GM23338 (cell line): ENCODE measurements at regions not wholly inside any gene's neighbourhood (a gene's known extent, or its start where the extent isn't known, plus 50 kb on each side); places are given as distances from the start of the nearest gene placed in this dataset.

ENCODE experiments used
- ATAC-seq: fragments of 200-7000 bp; cut with Tn5 transposase; 3 replicates; pipeline ENCODE4 v1.9.1; 2020
- DNase-seq: peaks from one replicate; pipeline ENCODE4 v3.0.0-alpha.2; 2015; ENCODE audit warnings: low spot score
- H2AFZ ChIP-seq: fragments of 200-600 bp; sonication (generic); 2 replicates; pipeline ENCODE4 v1.8.0; 2016; ENCODE audit warnings: antibody characterized with exemption, mild to moderate bottlenecking, moderate library complexity
- H3F3A ChIP-seq: fragments of 200-600 bp; sonication (generic); replicated peaks from 2 replicates; pipeline ENCODE4 v1.8.0; 2017; ENCODE audit warnings: antibody characterized with exemption, mixed run types, low read depth
- H3K27ac ChIP-seq: fragments of 200-600 bp; sonication (generic); 2 replicates; pipeline ENCODE4 v1.6.1; 2016; ENCODE audit warnings: low read depth
- H3K27me3 ChIP-seq: fragments of 200-600 bp; sonication (generic); 2 replicates; pipeline ENCODE4 v1.8.0; 2016; ENCODE audit warnings: mild to moderate bottlenecking, mixed run types, moderate library complexity; ENCODE audit not compliant: insufficient read depth
- H3K36me3 ChIP-seq: fragments of 200-600 bp; sonication (generic); 2 replicates; pipeline ENCODE4 v1.8.0; 2016; ENCODE audit warnings: mild to moderate bottlenecking; ENCODE audit not compliant: insufficient read depth
- H3K4me1 ChIP-seq: fragments of 200-600 bp; sonication (generic); 2 replicates; pipeline ENCODE4 v1.8.0; 2016; ENCODE audit warnings: mild to moderate bottlenecking, moderate library complexity; ENCODE audit not compliant: insufficient read depth
- H3K4me2 ChIP-seq: fragments of 200-600 bp; sonication (generic); 2 replicates; pipeline ENCODE4 v1.7.1; 2017; ENCODE audit warnings: mixed run types
- H3K4me3 ChIP-seq: fragments of 200-600 bp; sonication (generic); 2 replicates; pipeline ENCODE4 v1.6.1; 2016; ENCODE audit warnings: mixed run types
- H3K79me2 ChIP-seq: fragments of 200-600 bp; sonication (generic); replicated peaks from 2 replicates; pipeline ENCODE4 v1.8.0; 2017; ENCODE audit warnings: mild to moderate bottlenecking; ENCODE audit not compliant: insufficient read depth
- H3K9me2 ChIP-seq: fragments of 200-600 bp; sonication (generic); 2 replicates; pipeline ENCODE4 v1.8.0; 2017; ENCODE audit not compliant: insufficient read depth
- H4K20me1 ChIP-seq: fragments of 200-600 bp; sonication (generic); replicated peaks from 2 replicates; pipeline ENCODE4 v1.8.0; 2017; ENCODE audit warnings: mild to moderate bottlenecking; ENCODE audit not compliant: insufficient read depth
- H3K27ac Mint-ChIP-seq: 2 replicates; pipeline ENCODE4 v1.8.0; 2020; ENCODE audit warnings: inconsistent platforms, mild to moderate bottlenecking, moderate library complexity, mixed read lengths
- H3K27me3 Mint-ChIP-seq: 3 replicates; pipeline ENCODE4 v1.8.0; 2022; ENCODE audit warnings: low read depth, mild to moderate bottlenecking, moderate library complexity, mixed read lengths, inconsistent platforms; ENCODE audit not compliant: insufficient read depth, poor library complexity
- H3K36me3 Mint-ChIP-seq: 3 replicates; pipeline ENCODE4 v1.8.0; 2021; ENCODE audit warnings: low read depth, mild to moderate bottlenecking, inconsistent platforms, moderate library complexity, mixed read lengths
- H3K4me1 Mint-ChIP-seq: 3 replicates; pipeline ENCODE4 v1.8.0; 2020; ENCODE audit warnings: mild to moderate bottlenecking, inconsistent platforms, mixed read lengths
- H3K4me3 Mint-ChIP-seq: 3 replicates; pipeline ENCODE4 v1.8.0; 2021; ENCODE audit warnings: moderate library complexity, mild to moderate bottlenecking, inconsistent platforms, mixed read lengths
- H3K9me3 Mint-ChIP-seq: 3 replicates; pipeline ENCODE4 v1.8.0; 2020; ENCODE audit warnings: moderate library complexity, mild to moderate bottlenecking, inconsistent platforms, mixed read lengths
- CREB1 ChIP-seq: fragments of 250-450 bp; sonication (Bioruptor Pico); IDR thresholded peaks from 2 replicates; pipeline ENCODE4 v1.5.0; 2020; ENCODE audit warnings: low read depth, mild to moderate bottlenecking, moderate library complexity
- CTCF ChIP-seq, 2 experiments: fragments of 200-600 bp in 1 of 2; sonication (generic) in 1 of 2; conservative IDR thresholded peaks; 2 replicates each; pipeline versions ENCODE4 v1.5.1 to v1.6.1; 2016 to 2017; ENCODE audit warnings: antibody characterized with exemption in 2 of 2, low read depth in 2 of 2, mild to moderate bottlenecking in 2 of 2, moderate library complexity in 1 of 2
- ETS1 ChIP-seq: IDR thresholded peaks from 2 replicates; pipeline ENCODE4 v1.6.1; 2016; ENCODE audit warnings: antibody characterized with exemption
- EZH2 ChIP-seq: fragments of 200-600 bp; sonication (generic); IDR thresholded peaks from one replicate; pipeline ENCODE4 v1.8.0; 2017; ENCODE audit warnings: antibody characterized with exemption, mild to moderate bottlenecking, low read depth; ENCODE audit not compliant: unreplicated experiment
- EZH2phosphoT487 ChIP-seq: fragments of 200-600 bp; sonication (generic); IDR thresholded peaks from one replicate; pipeline ENCODE4 v1.8.1; 2018; ENCODE audit warnings: antibody characterized with exemption; ENCODE audit not compliant: unreplicated experiment
- JUNB ChIP-seq: IDR thresholded peaks from one replicate; pipeline ENCODE4 v1.6.1; 2016; ENCODE audit warnings: antibody characterized with exemption; ENCODE audit not compliant: unreplicated experiment
- NANOG ChIP-seq: IDR thresholded peaks from 2 replicates; pipeline ENCODE4 v1.6.1; 2016; ENCODE audit warnings: antibody characterized with exemption, borderline replicate concordance
- POLR2AphosphoS5 ChIP-seq: IDR thresholded peaks from 2 replicates; pipeline ENCODE4 v1.6.1; 2016; ENCODE audit warnings: antibody characterized with exemption, low read depth
- STAT1 ChIP-seq: IDR thresholded peaks from one replicate; pipeline ENCODE4 v1.6.1; 2016; ENCODE audit warnings: antibody characterized with exemption; ENCODE audit not compliant: unreplicated experiment
- ZNF114 ChIP-seq: fragments of 250-450 bp; sonication (Bioruptor Pico); IDR thresholded peaks from 2 replicates; pipeline ENCODE4 v1.5.0; 2020; ENCODE audit warnings: mild to moderate bottlenecking, moderate library complexity
- ZNF331 ChIP-seq: fragments of 250-450 bp; sonication (Bioruptor Pico); IDR thresholded peaks from 2 replicates; pipeline ENCODE4 v1.5.0; 2020; ENCODE audit warnings: low read depth, mild to moderate bottlenecking, moderate library complexity
- TF ChIP-seq, protein P1 (sequence below): IDR thresholded peaks from one replicate; pipeline ENCODE4 v1.6.1; 2018; ENCODE audit warnings: antibody characterized with exemption; ENCODE audit not compliant: unreplicated experiment
- TF ChIP-seq, protein P2 (sequence below): fragments of 250-450 bp; sonication (Bioruptor Pico); IDR thresholded peaks from 2 replicates; pipeline ENCODE4 v1.5.0; 2020; ENCODE audit warnings: mild to moderate bottlenecking, moderate library complexity

DNA sequence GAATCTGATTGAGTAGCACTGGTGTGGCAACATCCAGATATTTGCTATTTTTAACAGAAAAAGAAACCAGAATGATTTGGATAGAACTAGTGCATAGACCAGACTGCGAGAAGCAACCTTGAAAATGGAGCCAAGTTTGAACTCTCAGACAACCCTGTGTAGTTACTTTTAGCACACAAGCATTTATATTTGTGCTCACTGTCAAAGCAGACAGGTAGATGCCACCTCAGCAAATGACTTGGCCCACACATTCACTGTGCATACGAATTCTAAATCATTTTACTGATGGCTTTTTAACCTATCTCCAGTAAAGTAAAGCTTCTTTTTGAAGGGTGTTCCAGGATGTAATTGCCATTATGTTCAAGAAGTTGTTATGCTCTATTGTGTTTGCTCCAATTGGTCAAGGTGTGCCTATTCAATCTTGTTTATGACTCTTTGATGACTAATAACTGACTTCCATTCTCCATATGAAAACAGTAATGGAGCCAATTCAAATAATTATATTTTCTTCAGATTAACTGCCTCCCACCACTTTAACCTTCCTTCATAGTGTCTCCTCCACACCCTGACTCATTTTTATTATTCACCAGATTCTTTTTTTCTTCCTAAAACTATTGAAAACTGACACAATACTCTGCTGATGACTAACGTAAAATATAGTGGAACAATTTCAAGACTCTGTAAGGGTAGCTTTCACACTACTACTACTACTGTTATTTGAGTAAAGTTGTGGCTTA, 138.5 kb downstream of the CCER1 start (continued):
- TF ChIP-seq ZNF114 (CRISPR knock-in tag), result no peak

GRCh38 chr12:90809940-90810339, 145.0 kb downstream of the CCER1 start:
- H3K4me1 ChIP-seq, result no peaks in the 10 kb centered on the region
- H3K4me3 Mint-ChIP-seq, result no peak overlapping the region
- no peak overlapping the region for H3K4me2 ChIP-seq
- H3K4me1 Mint-ChIP-seq, result no peaks in the 10 kb centered on the region; the same call in 2 of the 3 replicates
- peak overlapping the region; percentile 62; the same call in 1 of the 2 replicates for H3K27ac Mint-ChIP-seq
- H4K20me1 ChIP-seq, result no peaks in the 10 kb centered on the region
- H3K27ac ChIP-seq, result no peak overlapping the region
- no peaks in the 10 kb centered on the region for H3K79me2 ChIP-seq
- ATAC-seq, result no peak
- no peaks in the 10 kb centered on the region for H3K27me3 ChIP-seq
- no peaks in the 10 kb centered on the region for H3K36me3 ChIP-seq
- no peaks in the 10 kb centered on the region for H3K9me2 ChIP-seq
- peak overlapping the region; percentile 30; the same call in 1 of the 2 replicates for H2AFZ ChIP-seq
- no peak overlapping the region for H3K4me3 ChIP-seq
- no peaks in the 10 kb centered on the region for H3F3A ChIP-seq
- H3K9me3 Mint-ChIP-seq, result no peaks in the 10 kb centered on the region
- TF ChIP-seq POLR2AphosphoS5 (no peak), EZH2 (no peak), NANOG (no peak), JUNB (no peak), CTCF (conservative IDR thresholded peaks at IDR 0.05; ENCODE audit: low read depth in 2 of 2) (no peak), EZH2phosphoT487 (no peak), ZNF331 (no peak), ZNF114 (CRISPR knock-in tag) (no peak), ETS1 (no peak), CREB1 (CRISPR knock-in tag) (no peak), STAT1 (no peak)
- TF ChIP-seq, protein P1, sequence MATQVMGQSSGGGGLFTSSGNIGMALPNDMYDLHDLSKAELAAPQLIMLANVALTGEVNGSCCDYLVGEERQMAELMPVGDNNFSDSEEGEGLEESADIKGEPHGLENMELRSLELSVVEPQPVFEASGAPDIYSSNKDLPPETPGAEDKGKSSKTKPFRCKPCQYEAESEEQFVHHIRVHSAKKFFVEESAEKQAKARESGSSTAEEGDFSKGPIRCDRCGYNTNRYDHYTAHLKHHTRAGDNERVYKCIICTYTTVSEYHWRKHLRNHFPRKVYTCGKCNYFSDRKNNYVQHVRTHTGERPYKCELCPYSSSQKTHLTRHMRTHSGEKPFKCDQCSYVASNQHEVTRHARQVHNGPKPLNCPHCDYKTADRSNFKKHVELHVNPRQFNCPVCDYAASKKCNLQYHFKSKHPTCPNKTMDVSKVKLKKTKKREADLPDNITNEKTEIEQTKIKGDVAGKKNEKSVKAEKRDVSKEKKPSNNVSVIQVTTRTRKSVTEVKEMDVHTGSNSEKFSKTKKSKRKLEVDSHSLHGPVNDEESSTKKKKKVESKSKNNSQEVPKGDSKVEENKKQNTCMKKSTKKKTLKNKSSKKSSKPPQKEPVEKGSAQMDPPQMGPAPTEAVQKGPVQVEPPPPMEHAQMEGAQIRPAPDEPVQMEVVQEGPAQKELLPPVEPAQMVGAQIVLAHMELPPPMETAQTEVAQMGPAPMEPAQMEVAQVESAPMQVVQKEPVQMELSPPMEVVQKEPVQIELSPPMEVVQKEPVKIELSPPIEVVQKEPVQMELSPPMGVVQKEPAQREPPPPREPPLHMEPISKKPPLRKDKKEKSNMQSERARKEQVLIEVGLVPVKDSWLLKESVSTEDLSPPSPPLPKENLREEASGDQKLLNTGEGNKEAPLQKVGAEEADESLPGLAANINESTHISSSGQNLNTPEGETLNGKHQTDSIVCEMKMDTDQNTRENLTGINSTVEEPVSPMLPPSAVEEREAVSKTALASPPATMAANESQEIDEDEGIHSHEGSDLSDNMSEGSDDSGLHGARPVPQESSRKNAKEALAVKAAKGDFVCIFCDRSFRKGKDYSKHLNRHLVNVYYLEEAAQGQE, result no peak
- TF ChIP-seq, protein P2, sequence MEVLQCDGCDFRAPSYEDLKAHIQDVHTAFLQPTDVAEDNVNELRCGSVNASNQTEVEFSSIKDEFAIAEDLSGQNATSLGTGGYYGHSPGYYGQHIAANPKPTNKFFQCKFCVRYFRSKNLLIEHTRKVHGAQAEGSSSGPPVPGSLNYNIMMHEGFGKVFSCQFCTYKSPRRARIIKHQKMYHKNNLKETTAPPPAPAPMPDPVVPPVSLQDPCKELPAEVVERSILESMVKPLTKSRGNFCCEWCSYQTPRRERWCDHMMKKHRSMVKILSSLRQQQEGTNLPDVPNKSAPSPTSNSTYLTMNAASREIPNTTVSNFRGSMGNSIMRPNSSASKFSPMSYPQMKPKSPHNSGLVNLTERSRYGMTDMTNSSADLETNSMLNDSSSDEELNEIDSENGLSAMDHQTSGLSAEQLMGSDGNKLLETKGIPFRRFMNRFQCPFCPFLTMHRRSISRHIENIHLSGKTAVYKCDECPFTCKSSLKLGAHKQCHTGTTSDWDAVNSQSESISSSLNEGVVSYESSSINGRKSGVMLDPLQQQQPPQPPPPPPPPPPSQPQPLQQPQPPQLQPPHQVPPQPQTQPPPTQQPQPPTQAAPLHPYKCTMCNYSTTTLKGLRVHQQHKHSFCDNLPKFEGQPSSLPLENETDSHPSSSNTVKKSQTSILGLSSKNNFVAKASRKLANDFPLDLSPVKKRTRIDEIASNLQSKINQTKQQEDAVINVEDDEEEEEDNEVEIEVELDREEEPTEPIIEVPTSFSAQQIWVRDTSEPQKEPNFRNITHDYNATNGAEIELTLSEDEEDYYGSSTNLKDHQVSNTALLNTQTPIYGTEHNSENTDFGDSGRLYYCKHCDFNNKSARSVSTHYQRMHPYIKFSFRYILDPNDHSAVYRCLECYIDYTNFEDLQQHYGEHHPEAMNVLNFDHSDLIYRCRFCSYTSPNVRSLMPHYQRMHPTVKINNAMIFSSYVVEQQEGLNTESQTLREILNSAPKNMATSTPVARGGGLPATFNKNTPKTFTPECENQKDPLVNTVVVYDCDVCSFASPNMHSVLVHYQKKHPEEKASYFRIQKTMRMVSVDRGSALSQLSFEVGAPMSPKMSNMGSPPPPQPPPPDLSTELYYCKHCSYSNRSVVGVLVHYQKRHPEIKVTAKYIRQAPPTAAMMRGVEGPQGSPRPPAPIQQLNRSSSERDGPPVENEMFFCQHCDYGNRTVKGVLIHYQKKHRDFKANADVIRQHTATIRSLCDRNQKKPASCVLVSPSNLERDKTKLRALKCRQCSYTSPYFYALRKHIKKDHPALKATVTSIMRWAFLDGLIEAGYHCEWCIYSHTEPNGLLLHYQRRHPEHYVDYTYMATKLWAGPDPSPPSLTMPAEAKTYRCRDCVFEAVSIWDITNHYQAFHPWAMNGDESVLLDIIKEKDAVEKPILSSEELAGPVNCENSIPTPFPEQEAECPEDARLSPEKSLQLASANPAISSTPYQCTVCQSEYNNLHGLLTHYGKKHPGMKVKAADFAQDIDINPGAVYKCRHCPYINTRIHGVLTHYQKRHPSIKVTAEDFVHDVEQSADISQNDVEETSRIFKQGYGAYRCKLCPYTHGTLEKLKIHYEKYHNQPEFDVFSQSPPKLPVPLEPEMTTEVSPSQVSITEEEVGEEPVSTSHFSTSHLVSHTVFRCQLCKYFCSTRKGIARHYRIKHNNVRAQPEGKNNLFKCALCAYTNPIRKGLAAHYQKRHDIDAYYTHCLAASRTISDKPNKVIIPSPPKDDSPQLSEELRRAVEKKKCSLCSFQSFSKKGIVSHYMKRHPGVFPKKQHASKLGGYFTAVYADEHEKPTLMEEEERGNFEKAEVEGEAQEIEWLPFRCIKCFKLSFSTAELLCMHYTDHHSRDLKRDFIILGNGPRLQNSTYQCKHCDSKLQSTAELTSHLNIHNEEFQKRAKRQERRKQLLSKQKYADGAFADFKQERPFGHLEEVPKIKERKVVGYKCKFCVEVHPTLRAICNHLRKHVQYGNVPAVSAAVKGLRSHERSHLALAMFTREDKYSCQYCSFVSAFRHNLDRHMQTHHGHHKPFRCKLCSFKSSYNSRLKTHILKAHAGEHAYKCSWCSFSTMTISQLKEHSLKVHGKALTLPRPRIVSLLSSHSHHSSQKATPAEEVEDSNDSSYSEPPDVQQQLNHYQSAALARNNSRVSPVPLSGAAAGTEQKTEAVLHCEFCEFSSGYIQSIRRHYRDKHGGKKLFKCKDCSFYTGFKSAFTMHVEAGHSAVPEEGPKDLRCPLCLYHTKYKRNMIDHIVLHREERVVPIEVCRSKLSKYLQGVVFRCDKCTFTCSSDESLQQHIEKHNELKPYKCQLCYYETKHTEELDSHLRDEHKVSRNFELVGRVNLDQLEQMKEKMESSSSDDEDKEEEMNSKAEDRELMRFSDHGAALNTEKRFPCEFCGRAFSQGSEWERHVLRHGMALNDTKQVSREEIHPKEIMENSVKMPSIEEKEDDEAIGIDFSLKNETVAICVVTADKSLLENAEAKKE, result no peak
- no peak for DNase-seq
- no peaks in the 10 kb centered on the region for H3K36me3 Mint-ChIP-seq
- peaks cover 2% of the 10 kb centered on the region for H3K27me3 Mint-ChIP-seq
